GM21723 (cell line): ENCODE measurements at regions not wholly inside any gene's neighbourhood (a gene's known extent, or its start where the extent isn't known, plus 50 kb on each side); places are given as distances from the start of the nearest gene placed in this dataset.

Experiments used
- ATAC-seq: cut with Tn5 transposase; IDR thresholded peaks from one replicate; pipeline ENCODE4 v1.9.1; 2021; ENCODE audit warnings: mild to moderate bottlenecking, moderate library complexity; ENCODE audit not compliant: unreplicated experiment

- ATAC-seq, result peak; percentile 87
These were observed 51.1 kb upstream of the UNC5C start for GRCh38 chr4:95599777-95600400.
